GM06990 (cell line): ENCODE measurements at regions not wholly inside any gene's neighbourhood (a gene's known extent, or its start where the extent isn't known, plus 50 kb on each side); places are given as distances from the start of the nearest gene placed in this dataset.

ENCODE experiments used
- DNase-seq: peaks from one replicate; pipeline ENCODE4 v3.0.0-alpha.2; 2011; ENCODE audit not compliant: insufficient read length; ENCODE audit errors: extremely low read depth
- H3K27me3 ChIP-seq: replicated peaks from 2 replicates; pipeline ENCODE4 v1.6.0; 2011; ENCODE audit warnings: low read length; ENCODE audit not compliant: control insufficient read depth, insufficient read depth
- H3K36me3 ChIP-seq: 2 replicates; pipeline ENCODE4 v1.5.1; 2011; ENCODE audit warnings: low read length; ENCODE audit not compliant: control insufficient read depth, insufficient read depth
- H3K4me3 ChIP-seq: replicated peaks from 2 replicates; pipeline ENCODE4 v1.5.1; 2011; ENCODE audit warnings: low read depth, mild to moderate bottlenecking, control low read depth, low read length
- CTCF ChIP-seq: IDR thresholded peaks from 2 replicates; pipeline ENCODE4 v1.5.1; 2011; ENCODE audit warnings: low read length, control low read depth, mild to moderate bottlenecking, inconsistent platforms; ENCODE audit not compliant: insufficient read depth, poor library complexity, severe bottlenecking

- DNase-seq = no peak
- Histone ChIP-seq H3K36me3 (no peaks in the 10 kb centered on the region), H3K4me3 (no peak overlapping the region), H3K27me3 (no peaks in the 10 kb centered on the region)
- TF ChIP-seq CTCF = no peak
These were observed 397.9 kb downstream of the ZIC4 start for GRCh38 chr3:147008458-147008857.

GRCh38 chr3:147007736-147008245 is 398.6 kb downstream of the ZIC4 start:
- H3K36me3 ChIP-seq = no peaks in the 10 kb centered on the region
- H3K27me3 ChIP-seq = no peaks in the 10 kb centered on the region
- H3K4me3 ChIP-seq = no peak overlapping the region
- TF ChIP-seq CTCF = no peak
- no peak for DNase-seq

- no peak for DNase-seq
These were observed 397.6 kb upstream of the PLSCR5 start for GRCh38 chr3:147002721-147003120.

GRCh38 chr3:147000274-147000673 is 395.1 kb upstream of the PLSCR5 start:
- Histone ChIP-seq H3K4me3 (no peak overlapping the region), H3K27me3 (no peaks in the 10 kb centered on the region), H3K36me3 (no peaks in the 10 kb centered on the region)
- no peak for DNase-seq
- TF ChIP-seq CTCF = no peak

More at GRCh38 chr3:147002721-147003120, 397.6 kb upstream of the PLSCR5 start:
- Histone ChIP-seq H3K36me3 (no peaks in the 10 kb centered on the region), H3K4me3 (no peak overlapping the region), H3K27me3 (no peaks in the 10 kb centered on the region)
- TF ChIP-seq CTCF = no peak

GRCh38 chr3:146991907-146992306 is 386.8 kb upstream of the PLSCR5 start:
- no peaks in the 10 kb centered on the region for H3K36me3 ChIP-seq
- no peak for TF ChIP-seq CTCF
- DNase-seq = no peak
- H3K4me3 ChIP-seq = no peak overlapping the region
- no peaks in the 10 kb centered on the region for H3K27me3 ChIP-seq

GRCh38 chr3:146975476-146975875 is 370.3 kb upstream of the PLSCR5 start:
- no peaks in the 10 kb centered on the region for H3K27me3 ChIP-seq
- no peak for DNase-seq
- H3K4me3 ChIP-seq = no peak overlapping the region
- TF ChIP-seq CTCF = no peak
- H3K36me3 ChIP-seq = no peaks in the 10 kb centered on the region
